Trophoblast cell (in vitro differentiated cells and primary cell): ENCODE measurements at regions not wholly inside any gene's neighbourhood (a gene's known extent, or its start where the extent isn't known, plus 50 kb on each side); places are given as distances from the start of the nearest gene placed in this dataset.

ENCODE experiments used
- DNase-seq, 2 donors: peaks; one replicate each; pipeline ENCODE4 v3.0.0-alpha.2; 2016
- H2AFZ ChIP-seq: 2 replicates; pipeline ENCODE4 v1.6.1; 2013; ENCODE audit warnings: low read length, moderate library complexity, mild to moderate bottlenecking; ENCODE audit not compliant: insufficient read depth, poor library complexity
- H2AK5ac ChIP-seq: 2 replicates; pipeline ENCODE4 v1.6.1; 2013; ENCODE audit warnings: mild to moderate bottlenecking, low read length
- H2BK120ac ChIP-seq: 2 replicates; pipeline ENCODE4 v1.6.1; 2013; ENCODE audit warnings: low read length, mild to moderate bottlenecking, moderate library complexity; ENCODE audit not compliant: insufficient read depth, poor library complexity
- H2BK12ac ChIP-seq: 2 replicates; pipeline ENCODE4 v1.6.1; 2013; ENCODE audit warnings: mild to moderate bottlenecking, low read length, moderate library complexity
- H2BK5ac ChIP-seq: 2 replicates; pipeline ENCODE4 v1.6.1; 2013; ENCODE audit warnings: low read length, low read depth, moderate library complexity, mild to moderate bottlenecking; ENCODE audit not compliant: poor library complexity
- H3K14ac ChIP-seq: 2 replicates; pipeline ENCODE4 v1.6.1; 2013; ENCODE audit warnings: mild to moderate bottlenecking, low read length
- H3K18ac ChIP-seq: 2 replicates; pipeline ENCODE4 v1.6.1; 2013; ENCODE audit warnings: mild to moderate bottlenecking, low read length
- H3K23ac ChIP-seq: 2 replicates; pipeline ENCODE4 v1.6.1; 2013; ENCODE audit warnings: low read length
- H3K27ac ChIP-seq: 2 replicates; pipeline ENCODE4 v1.5.1; 2013; ENCODE audit warnings: low read depth, mild to moderate bottlenecking, inconsistent platforms, low read length, moderate library complexity
- H3K27me3 ChIP-seq: 2 replicates; pipeline ENCODE4 v1.6.1; 2013; ENCODE audit warnings: inconsistent platforms, mild to moderate bottlenecking, low read length, moderate library complexity; ENCODE audit not compliant: insufficient read depth
- H3K36me3 ChIP-seq, 2 experiments: 1 replicate in 1 of 2; 2 replicates in 1 of 2; pipeline ENCODE4 v1.6.1; 2013; ENCODE audit warnings: low read length in 2 of 2, mild to moderate bottlenecking in 2 of 2, moderate library complexity in 1 of 2; ENCODE audit not compliant: insufficient read depth in 2 of 2, control insufficient read depth in 1 of 2
- H3K4ac ChIP-seq: 2 replicates; pipeline ENCODE4 v1.6.1; 2013; ENCODE audit warnings: low read depth, mild to moderate bottlenecking, low read length, moderate library complexity
- H3K4me1 ChIP-seq, 2 experiments: 1 replicate in 1 of 2; 2 replicates in 1 of 2; pipeline ENCODE4 v1.6.1; 2013; ENCODE audit warnings: low read length in 2 of 2, mild to moderate bottlenecking in 2 of 2, moderate library complexity in 1 of 2; ENCODE audit not compliant: insufficient read depth in 2 of 2, control insufficient read depth in 1 of 2
- H3K4me2 ChIP-seq: 2 replicates; pipeline ENCODE4 v1.6.1; 2013; ENCODE audit warnings: inconsistent platforms, mild to moderate bottlenecking, low read length, moderate library complexity
- H3K4me3 ChIP-seq: 2 replicates; pipeline ENCODE4 v1.5.1; 2013; ENCODE audit warnings: mild to moderate bottlenecking, low read depth, low read length, inconsistent platforms
- H3K79me1 ChIP-seq: one replicate; pipeline ENCODE4 v1.6.1; 2013; ENCODE audit warnings: low read length
- H3K79me2 ChIP-seq: 2 replicates; pipeline ENCODE4 v1.6.1; 2013; ENCODE audit warnings: low read length, mild to moderate bottlenecking; ENCODE audit not compliant: control insufficient read depth, insufficient read depth, poor library complexity
- H3K9ac ChIP-seq: 2 replicates; pipeline ENCODE4 v1.6.1; 2013; ENCODE audit warnings: mild to moderate bottlenecking, low read length
- H3K9me3 ChIP-seq: 2 replicates; pipeline ENCODE4 v1.6.1; 2013; ENCODE audit warnings: low read depth, mild to moderate bottlenecking, control low read depth, inconsistent platforms, low read length; ENCODE audit not compliant: insufficient read depth
- H4K12ac ChIP-seq: 2 replicates; pipeline ENCODE4 v1.6.1; 2013; ENCODE audit warnings: low read depth, mild to moderate bottlenecking, low read length, moderate library complexity
- H4K8ac ChIP-seq: 2 replicates; pipeline ENCODE4 v1.6.1; 2013; ENCODE audit warnings: low read depth, mild to moderate bottlenecking, low read length, moderate library complexity
- H4K91ac ChIP-seq: one replicate; pipeline ENCODE4 v1.6.1; 2013; ENCODE audit warnings: low read depth, mild to moderate bottlenecking, low read length, moderate library complexity
- WGBS: extraction: QIAGEN DNeasy Blood & Tissue Kit; methylation state at CpG from one replicate; pipeline ENCODE4 v1.1.7; 2013; ENCODE audit warnings: missing lambda C conversion rate; ENCODE audit not compliant: insufficient read length, insufficient coverage; ENCODE audit errors: extremely low coverage; 5-methylcytosine and 5-hydroxymethylcytosine counted together

- Histone ChIP-seq H2BK120ac (no peak overlapping the region), H3K79me1 (no peaks in the 10 kb centered on the region), H3K9me3 (no peaks in the 10 kb centered on the region), H3K36me3 (no peaks in the 10 kb centered on the region), H2AFZ (no peak overlapping the region), H2BK5ac (no peak overlapping the region), H3K4me2 (no peak overlapping the region), H3K9ac (no peak overlapping the region), H4K91ac (no peak overlapping the region), H3K79me2 (no peaks in the 10 kb centered on the region), H3K4me3 (no peak overlapping the region), H3K27me3 (no peaks in the 10 kb centered on the region), H4K8ac (no peak overlapping the region), H3K4ac (no peak overlapping the region), H2AK5ac (no peak overlapping the region), H3K27ac (no peak overlapping the region), H3K4me1 (no peaks in the 10 kb centered on the region), H3K14ac (no peak overlapping the region), H4K12ac (no peak overlapping the region), H3K23ac (no peak overlapping the region), H3K18ac (no peak overlapping the region), H2BK12ac (no peak overlapping the region)
- no CpG with 5 or more reads among the region's 1 CpG for WGBS
- DNase-seq, result no peak
These were observed 122.7 kb upstream of the FAT3 start for GRCh38 chr11:92101920-92102319.

- no peak overlapping the region for H2BK12ac ChIP-seq
- H3K4me2 ChIP-seq, result no peak overlapping the region
- H2AK5ac ChIP-seq, result no peak overlapping the region
- no peak overlapping the region for H2BK120ac ChIP-seq
- H3K36me3 ChIP-seq, result no peaks in the 10 kb centered on the region
- H3K27ac ChIP-seq, result no peak overlapping the region
- no peak overlapping the region for H2AFZ ChIP-seq
- H3K27me3 ChIP-seq, result no peaks in the 10 kb centered on the region
- no CpG with 5 or more reads among the region's 1 CpG for WGBS
- no peak overlapping the region for H4K8ac ChIP-seq
- no peak overlapping the region for H3K18ac ChIP-seq
- H3K4me1 ChIP-seq, result no peaks in the 10 kb centered on the region
- no peak for DNase-seq
- no peak overlapping the region for H2BK5ac ChIP-seq
- H3K4ac ChIP-seq, result no peak overlapping the region
- H3K9me3 ChIP-seq, result no peaks in the 10 kb centered on the region
- no peaks in the 10 kb centered on the region for H3K79me1 ChIP-seq
- H4K12ac ChIP-seq, result no peak overlapping the region
- H3K4me3 ChIP-seq, result no peak overlapping the region
- H3K14ac ChIP-seq, result no peak overlapping the region
- H4K91ac ChIP-seq, result no peak overlapping the region
- H3K23ac ChIP-seq, result no peak overlapping the region
- H3K9ac ChIP-seq, result no peak overlapping the region
- no peaks in the 10 kb centered on the region for H3K79me2 ChIP-seq
These were observed 125.4 kb upstream of the FAT3 start for GRCh38 chr11:92099183-92099582.

GRCh38 chr11:92098172-92098571, 126.4 kb upstream of the FAT3 start:
- Histone ChIP-seq H3K4me2 (no peak overlapping the region), H3K4me1 (no peaks in the 10 kb centered on the region), H3K14ac (no peak overlapping the region), H3K4ac (no peak overlapping the region), H3K36me3 (no peaks in the 10 kb centered on the region), H2BK12ac (no peak overlapping the region), H2BK120ac (no peak overlapping the region), H2AK5ac (no peak overlapping the region), H4K12ac (no peak overlapping the region), H3K9ac (no peak overlapping the region), H3K79me2 (no peaks in the 10 kb centered on the region), H3K27ac (no peak overlapping the region), H3K4me3 (no peak overlapping the region), H4K91ac (no peak overlapping the region), H4K8ac (no peak overlapping the region), H3K18ac (no peak overlapping the region), H3K27me3 (no peaks in the 10 kb centered on the region), H2AFZ (no peak overlapping the region), H3K9me3 (no peaks in the 10 kb centered on the region), H3K23ac (no peak overlapping the region), H2BK5ac (no peak overlapping the region), H3K79me1 (no peaks in the 10 kb centered on the region)
- no peak for DNase-seq
- WGBS, result no CpG with 5 or more reads among the region's 2 CpGs

GRCh38 chr11:92087725-92088537, 136.7 kb upstream of the FAT3 start:
- no peak overlapping the region for H3K4me3 ChIP-seq
- H3K36me3 ChIP-seq, result no peaks in the 10 kb centered on the region
- H2BK5ac ChIP-seq, result no peak overlapping the region
- H3K14ac ChIP-seq, result no peak overlapping the region
- no peaks in the 10 kb centered on the region for H3K4me1 ChIP-seq
- H4K8ac ChIP-seq, result no peak overlapping the region
- no peak overlapping the region for H2AK5ac ChIP-seq
- no peaks in the 10 kb centered on the region for H3K27me3 ChIP-seq
- WGBS, result no CpG with 5 or more reads among the region's 5 CpGs
- H3K9ac ChIP-seq, result no peak overlapping the region
- H3K4ac ChIP-seq, result no peak overlapping the region
- H3K9me3 ChIP-seq, result no peaks in the 10 kb centered on the region
- no peak overlapping the region for H2BK120ac ChIP-seq
- H3K27ac ChIP-seq, result no peak overlapping the region
- DNase-seq, result no peak
- no peak overlapping the region for H3K18ac ChIP-seq
- H2BK12ac ChIP-seq, result no peak overlapping the region
- H4K91ac ChIP-seq, result no peak overlapping the region
- H3K79me1 ChIP-seq, result no peaks in the 10 kb centered on the region
- H4K12ac ChIP-seq, result no peak overlapping the region
- H3K23ac ChIP-seq, result no peak overlapping the region
- no peaks in the 10 kb centered on the region for H3K79me2 ChIP-seq
- no peak overlapping the region for H2AFZ ChIP-seq
- no peak overlapping the region for H3K4me2 ChIP-seq
